NCI-H2227 treated with DMSO at 0.1 percent for 48 hours (cell line): ENCODE measurements at regions not wholly inside any gene's neighbourhood (a gene's known extent, or its start where the extent isn't known, plus 50 kb on each side); places are given as distances from the start of the nearest gene placed in this dataset.

ENCODE experiments used
- DNase-seq: peaks from one replicate; lab custom pipeline; 2025; lab: John Stamatoyannopoulos, UW

DNA sequence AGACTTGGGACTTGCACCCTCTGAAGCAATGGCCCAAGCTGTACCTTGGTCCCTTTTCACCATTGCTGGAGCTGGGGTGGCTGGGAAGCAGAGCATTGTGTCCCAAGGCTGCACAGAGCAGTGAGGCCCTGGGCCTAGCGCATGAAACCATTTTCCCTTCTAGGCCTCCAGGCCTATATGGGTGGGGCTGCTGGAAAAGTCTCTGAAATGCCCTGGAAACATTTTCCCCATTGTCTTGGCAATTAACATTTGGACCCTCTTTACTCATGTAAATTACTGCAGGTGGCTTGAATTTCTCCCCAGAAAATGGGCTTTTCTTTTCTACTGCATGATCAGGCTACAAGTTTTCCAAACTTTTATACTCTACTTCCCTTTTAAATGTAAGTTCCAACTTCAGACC, 510.5 kb downstream of the SLITRK6 start:
- no peak for DNase-seq

DNA sequence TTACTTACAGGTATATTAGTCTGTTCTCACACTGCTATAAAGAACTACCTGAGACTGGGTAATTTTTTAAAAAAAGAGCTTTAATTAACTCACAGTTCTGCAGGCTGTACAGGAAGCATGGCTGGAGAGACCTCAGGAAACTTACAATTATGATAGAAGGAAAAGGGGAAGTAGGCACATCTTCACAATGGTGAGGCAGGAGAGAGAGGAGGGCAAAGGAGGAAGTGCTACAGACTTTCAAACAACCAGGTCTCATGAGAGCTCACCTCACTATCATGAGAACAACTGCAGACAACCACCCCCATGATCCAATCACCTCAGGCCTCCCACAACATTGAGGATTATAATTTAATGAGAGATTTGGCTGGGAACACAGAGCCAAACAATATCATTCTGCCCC, 511.7 kb downstream of the SLITRK6 start:
- DNase-seq = no peak

DNA sequence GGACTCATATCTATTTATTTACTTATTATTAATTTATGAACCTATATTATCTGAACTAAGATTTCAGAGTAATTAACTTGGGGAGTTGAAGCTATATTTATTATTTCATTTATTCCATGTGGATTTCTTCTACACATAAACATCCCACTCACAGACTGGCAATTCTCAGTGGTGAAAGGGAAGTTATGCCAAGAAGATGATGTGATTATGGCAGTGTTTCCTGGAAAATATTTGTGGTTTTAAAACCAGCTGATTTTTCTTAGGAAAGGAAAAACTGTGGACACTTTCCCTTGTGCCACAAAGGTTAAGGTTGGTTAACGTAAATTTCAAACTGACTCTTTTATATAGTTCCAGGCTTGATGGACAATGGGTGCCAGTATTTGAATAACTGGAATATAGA, 513.1 kb downstream of the SLITRK6 start:
- DNase-seq = no peak

DNA sequence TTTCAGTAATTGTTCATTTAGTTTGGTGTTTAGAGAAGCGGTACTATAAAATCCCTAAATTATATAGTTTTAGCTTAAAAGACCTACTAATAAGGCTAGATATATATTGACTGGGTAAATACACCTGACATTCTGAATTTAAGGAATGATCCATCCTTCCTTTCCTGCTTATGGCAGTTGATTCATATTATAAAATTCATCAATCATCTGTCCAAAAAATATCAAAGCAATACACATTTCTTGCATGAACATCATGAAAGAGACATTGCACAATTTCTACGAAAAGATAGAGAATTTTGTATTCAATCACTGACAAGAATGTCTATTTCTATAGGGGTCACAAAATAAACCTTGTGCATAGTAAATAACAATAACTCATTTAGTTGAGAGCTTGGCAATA, 514.9 kb downstream of the SLITRK6 start:
- no peak for DNase-seq

DNA sequence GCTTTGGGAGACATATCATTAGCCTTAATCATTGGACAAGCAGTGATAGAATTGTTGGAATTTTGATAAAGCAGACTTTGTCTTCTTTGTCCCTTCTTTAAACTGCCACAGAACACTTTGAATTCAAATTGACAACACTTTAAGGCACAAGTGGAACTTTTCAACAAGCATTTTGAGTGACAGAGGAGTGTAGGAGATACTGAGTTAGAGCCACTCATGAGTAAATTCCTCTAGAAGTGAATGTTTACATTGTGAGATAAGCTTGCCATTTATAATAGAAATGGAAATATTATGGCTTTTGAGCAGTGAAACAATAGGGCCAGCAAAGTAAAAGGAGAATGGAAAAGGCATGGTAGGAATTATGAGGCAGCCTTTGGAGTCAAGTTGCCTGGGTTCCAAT, 515.8 kb downstream of the SLITRK6 start:
- no peak for DNase-seq

DNA sequence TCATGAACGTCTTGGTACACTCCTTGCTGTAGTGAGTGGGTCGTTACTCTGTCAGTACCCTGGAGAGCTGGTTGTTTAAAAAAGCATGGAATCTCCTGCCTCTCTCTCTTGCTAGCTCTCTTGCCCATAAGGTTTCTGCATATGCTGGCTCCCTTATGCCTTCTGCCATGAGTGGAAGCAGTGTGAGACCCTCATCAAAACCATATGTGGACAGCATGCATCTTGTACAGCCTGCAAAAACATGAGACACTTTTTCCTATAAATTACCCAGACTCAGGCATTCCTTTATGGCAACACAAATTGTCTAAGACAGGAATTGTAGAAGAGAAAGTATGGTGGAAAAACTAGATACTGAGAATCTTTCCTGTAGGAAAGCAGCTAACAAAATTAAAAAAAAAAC, 516.3 kb downstream of the SLITRK6 start:
- DNase-seq = no peak

DNA sequence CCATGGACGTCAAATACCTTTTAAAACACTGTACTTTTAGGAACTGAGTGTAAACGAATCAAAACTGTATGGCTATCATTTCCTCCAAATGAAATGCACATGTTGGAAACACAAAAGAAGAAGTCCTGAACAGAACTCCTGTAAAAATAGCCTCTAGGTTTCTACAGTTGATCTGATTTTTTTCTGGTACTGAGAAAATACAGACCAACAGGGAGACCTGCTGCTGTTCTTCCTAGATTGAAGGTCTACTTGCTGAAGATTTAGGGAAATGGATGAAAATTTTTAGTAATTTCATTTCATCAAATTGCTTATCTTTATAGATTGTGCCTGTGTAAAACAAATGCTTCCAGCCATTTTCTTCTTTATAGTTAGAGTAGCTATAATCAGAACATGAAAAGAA, 520.4 kb downstream of the SLITRK6 start:
- no peak for DNase-seq

DNA sequence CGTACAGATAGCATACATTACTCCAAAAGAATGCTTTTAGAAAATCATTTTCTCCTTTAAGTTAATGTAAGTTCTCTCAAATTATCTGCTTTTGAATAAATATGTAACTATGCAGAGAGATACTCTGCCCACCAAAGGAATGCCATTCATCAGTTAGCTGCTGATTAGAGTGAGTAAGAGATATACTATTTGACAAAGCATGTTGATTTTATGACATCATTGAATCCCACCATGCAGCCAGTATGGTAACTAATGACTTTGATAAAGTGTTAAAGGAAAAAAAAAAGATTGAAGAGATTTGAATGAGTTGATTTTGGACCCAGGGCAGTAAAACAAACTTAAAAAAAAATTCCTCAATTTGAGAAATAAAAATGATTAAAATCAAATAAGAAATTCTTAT, 521.5 kb downstream of the SLITRK6 start:
- DNase-seq = no peak

DNA sequence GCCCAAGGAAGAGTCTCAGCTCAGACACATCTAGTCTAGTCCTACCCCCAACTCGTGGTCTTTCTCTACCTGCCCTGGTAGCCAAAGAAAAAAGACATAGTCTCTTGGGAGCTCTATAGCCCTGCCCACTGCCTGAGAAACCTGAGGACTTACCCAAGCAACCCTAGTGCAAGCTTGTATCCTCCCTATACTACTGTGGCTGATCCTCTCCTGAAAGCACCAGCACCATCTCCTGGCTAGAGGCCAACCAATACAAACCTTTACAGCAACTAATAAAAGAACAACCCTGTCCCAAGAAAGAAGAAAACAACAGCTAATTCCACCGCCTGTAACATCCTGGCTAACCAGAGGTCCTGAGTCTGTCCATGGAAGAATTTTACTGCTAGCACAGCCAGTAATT, 532.4 kb downstream of the SLITRK6 start:
- DNase-seq = no peak

DNA sequence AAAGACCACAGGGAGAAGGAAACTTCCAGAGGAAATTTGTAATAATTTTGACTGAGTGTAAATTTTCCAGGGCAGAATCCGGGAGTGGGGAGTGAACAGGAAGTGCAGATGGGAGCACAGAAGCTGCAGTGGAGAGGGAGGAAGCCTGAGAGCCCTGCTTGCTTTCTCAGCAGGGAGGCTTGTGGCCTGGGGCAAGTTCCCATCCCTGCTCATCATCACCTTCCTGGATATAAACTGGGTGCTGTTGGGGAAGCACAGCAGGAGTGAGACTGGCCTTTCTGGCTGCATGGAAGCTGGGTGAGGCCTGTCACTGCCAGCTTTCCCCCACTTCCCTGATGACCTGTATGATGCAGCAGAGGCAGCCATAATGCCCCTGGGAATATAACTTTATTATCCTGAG, 532.9 kb downstream of the SLITRK6 start:
- no peak for DNase-seq

DNA sequence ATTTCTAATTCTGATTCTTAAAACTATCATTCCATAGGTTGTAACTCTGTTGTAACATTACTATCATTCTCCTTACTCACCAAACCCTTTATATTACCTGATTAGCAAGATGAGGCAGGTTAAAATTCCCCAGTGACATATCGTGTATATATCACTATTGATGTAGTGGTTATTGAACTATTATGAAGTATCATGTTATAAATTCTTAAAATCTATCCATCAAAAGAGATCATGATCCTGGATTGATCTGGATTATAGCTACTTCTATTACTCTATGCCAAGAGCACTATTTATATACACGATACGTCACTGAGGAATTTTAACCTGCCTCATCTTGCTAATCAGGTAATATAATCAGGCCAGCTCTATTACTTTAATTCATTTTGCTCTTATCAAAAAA, 533.9 kb downstream of the SLITRK6 start:
- no peak for DNase-seq

DNA sequence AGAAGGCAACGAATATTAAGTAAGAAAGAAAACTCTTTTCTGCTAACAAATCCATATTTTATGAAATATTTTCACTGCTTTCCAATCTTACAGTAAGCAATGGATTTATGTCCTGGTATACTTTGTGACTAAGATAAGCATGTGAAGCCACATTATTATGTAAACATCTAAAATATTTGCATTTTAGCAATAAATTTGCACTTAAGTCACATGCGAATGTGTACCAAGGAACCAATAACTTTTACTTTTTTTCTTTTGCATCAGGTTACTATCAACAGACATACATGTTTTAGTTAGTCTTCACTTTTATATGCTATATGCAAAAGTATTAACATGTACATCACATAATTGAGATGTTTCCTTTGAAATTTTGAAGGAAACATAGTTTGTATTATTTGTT, 536.7 kb downstream of the SLITRK6 start:
- DNase-seq = no peak

DNA sequence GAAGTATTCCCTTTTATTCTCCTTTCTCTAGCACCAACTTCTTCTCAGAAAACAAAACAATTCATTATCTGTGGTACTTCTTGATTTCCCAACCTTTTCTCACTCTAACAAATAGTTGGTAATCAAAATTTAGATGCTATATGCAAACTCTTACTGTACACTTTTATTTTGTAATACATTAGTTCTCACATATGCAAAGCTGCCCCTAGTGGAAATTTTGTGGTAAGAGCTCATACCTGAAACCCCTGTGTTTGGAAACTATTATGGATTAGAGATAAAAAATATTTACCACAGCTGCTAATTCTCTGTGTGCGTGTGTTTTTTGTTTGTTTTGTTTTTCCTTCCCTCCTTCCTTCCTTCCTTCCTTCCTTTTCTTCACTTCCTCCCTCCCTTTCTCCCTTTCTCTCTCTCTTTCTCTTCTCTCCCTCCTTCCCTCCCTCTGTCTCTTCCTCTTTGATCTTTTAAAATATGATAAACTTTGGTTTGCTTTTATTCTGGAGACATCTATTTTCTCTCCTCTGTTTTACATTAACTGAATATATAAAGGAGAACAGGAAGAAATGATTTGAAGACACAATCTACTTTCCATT, 537.4 kb downstream of the SLITRK6 start:
- no peak for DNase-seq

DNA sequence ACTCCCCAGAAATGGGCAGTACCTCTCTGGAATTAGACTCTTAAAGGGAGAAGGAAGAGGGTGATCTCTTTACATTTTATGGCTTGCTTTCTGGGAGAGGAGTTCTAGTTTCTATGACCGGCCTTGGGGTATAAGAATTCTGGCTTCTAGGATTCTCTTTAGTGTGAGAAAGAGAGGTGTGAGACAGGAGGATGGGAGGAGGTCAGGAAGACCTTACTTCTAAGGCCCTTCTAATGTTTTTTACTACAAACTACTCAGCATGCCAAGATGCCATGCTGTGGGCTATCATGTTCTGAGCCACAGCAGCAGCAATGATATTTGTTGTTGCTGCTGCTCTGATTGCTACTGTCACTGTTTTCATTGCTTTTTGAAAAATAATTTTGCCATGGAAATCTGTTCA, 538.3 kb downstream of the SLITRK6 start:
- DNase-seq = no peak

DNA sequence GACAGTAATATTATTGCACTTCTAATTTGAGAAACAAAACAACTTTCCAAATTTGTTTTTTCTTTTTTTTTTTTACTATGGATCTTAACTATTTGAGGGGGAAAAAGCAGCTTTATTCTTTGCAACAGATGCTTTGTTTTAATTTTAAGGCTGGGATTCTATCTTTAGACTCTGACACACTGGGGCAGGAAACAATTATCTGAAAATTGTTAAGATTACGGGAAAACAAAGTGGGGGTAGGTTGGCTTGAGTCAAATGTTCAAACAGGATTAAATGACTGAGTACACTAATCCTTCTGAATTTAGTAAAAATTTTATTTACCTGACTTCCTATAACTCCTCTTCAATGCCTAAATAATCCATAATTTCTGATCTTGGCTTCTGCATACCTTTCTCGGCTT, 543.2 kb downstream of the SLITRK6 start:
- DNase-seq = no peak

DNA sequence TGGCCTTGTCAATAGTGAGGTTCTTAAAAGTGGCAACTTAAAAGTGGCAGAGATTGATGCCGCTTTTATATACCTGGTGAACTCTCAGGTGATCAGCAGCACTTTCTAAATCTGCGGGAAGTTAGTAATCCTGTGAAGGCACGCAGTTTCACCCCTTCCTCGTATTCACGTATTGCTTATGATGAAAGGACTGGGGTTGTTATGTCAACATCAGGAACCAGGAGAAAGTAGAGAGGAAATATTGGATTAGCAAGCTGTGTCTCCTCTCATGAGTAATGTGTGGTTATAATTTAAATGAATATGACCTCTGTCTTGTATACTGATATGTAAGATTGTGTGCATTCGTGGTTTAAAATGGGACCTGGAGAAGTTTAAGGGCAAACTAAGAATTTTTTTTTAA, 544.6 kb downstream of the SLITRK6 start:
- DNase-seq = no peak

DNA sequence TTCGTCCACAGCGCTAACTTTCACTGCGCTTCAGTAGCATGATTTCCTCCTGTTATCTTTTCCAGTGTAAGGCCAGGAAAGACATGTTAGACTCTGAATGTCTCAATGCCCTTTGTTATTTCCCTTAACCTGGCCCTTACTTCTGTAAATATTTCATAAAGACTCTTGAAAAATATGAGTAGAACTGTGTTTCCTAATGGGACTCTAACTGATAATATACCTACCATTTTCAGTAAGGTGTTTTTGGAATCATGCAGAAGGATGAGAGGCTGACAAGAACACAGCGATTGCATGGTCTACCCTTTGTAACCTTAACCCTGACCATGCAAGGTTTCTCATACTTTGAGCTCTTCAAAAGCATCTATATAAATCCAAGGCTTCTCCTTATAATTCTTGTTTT, 550.1 kb downstream of the SLITRK6 start:
- no peak for DNase-seq

DNA sequence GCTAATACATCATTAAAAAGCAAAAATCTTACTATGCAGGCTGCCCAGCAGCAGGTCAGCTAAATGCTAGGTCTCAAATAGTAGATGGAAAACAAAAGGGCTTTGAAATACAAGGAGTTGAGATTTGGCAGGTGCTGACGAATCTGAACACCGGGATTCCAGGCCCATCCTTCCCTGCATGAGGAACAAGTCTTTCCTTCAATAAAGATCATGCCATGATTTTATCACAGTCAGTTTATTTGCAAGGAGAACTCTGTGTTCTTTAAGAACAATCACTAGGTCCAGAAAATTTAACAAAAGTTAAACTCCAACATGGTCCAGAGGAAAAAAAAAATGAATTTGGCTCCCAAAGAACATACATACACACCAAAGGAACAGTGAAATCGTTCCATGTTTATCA, 551.4 kb downstream of the SLITRK6 start:
- DNase-seq = no peak

DNA sequence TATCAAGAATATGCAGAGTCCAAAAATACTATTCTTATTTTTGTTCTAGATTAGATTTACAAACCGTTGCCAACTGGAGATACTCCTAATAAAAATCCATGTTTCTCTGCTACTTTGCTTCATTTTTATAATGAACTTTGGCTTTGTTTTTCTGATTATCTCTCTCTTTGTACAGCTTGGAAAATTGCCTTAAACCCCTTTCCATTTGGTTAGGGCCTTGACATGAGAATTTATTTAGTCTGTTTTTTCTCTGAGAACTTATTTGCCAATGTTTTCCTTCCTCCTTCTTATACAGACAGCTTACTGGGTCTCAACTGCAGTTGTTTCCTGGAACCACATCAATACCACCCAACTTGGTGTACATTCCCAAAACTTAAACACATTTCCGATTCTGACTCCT, 555.4 kb downstream of the SLITRK6 start:
- DNase-seq = no peak

DNA sequence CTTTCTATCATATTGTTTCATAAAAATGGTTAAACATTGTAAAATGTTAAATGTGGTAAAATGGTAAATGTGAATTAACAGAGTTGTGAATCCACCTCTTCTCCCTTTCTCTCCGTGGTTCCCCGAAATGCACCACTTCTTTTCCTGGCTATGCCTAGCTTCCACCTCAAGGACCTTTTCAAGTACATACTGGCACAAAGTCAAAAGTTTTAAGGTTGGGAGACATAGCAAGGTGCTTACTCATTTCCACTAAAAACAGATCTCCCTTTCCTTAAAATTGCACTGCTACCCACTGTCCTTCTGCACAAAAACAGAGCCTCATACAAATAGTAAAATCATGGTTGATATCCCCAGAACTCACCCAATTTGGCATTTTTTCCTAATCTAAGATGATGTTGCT, 558.2 kb downstream of the SLITRK6 start:
- DNase-seq = no peak

DNA sequence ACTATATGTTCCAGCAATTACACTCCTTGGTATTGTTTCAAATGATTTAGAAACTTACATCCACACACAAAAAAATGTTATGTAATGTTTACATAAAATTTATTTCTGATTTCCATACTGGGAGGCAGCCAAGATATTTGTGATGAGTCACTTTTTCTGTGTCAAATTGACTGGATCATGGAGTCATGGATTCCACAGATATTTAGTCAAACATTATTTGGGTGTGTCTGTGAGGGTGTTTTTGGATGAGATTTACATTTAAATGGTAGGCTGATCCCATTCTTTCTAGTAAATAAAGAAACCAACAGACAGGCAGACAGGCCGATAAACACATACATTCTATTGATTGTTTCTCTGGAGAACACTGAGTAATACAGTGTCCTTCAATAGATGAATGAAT, 562.8 kb downstream of the SLITRK6 start:
- no peak for DNase-seq

DNA sequence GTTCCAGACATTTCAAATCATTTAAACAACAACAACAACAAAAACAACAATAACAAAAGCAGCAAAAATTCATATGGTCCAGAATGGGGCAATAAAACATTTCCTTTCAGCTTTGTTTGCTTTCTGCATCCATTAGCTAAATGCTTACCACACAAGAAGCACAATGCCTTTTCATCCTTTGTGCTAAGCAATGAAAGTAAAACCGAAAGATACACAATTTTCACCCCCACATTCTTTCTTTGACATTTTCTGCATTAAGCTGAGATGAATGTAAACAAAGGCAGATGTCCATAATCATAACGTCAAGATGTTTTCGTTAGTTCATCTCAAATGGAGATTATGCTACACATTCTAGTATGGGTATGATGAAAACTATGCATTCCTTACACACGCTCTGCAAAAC, 568.5 kb downstream of the SLITRK6 start:
- no peak for DNase-seq

DNA sequence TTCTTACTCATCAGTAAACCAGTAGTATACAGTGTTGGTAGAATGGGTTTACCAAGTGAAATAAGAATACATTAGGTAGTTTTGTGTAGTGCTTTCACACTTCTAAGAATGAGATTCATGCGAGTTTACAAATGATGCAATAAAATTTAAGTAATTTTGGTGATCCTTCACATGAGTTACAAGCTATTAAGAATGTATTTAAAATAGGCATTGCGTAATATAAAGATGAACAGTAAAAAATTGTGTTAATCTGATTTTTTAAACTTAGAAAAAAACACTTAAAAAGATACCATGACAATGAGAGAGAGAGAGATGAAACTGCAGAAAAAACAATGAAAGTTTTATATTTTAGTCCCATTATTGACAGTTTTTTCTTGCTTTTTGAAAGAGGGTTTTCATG, 570.5 kb downstream of the SLITRK6 start:
- DNase-seq = no peak

DNA sequence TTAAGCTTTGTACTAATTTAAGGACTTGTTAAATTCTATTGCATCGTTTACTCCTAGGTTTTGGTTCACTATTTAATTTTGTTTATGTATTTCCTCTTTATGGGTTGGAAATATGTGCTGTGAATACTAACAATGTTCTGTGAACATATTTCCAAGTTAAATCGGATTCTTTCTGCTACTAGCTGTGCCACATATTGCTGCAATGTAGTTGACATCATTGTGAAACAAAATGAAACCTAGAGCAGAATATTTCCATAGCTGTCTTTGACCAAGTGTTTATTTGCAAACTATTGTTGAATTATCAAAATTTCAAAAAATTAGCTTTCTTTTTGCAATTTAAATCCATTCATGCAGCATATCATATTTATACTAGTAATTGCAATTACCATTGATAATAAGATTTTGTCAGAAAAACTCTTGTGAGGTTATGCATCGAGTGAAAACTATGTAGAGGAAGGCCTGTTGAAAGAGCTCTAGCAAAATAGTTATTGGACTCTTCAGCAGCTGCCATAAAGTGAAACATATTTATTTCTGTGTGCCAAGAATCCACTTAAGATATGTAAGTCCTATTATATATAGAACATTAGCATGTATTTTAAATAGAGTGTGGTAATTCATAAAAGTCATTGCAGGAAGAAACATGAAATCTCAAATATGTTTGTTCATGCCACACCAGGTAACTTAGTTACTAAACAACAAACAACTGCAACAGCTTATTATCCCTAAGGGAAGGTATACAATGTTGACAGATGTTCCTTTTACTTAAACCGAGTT, 575.1 kb downstream of the SLITRK6 start:
- no peak for DNase-seq
